Activated naive CD8-positive, alpha-beta T cell treated with anti-CD3 and anti-CD28 coated beads for 36 hours (primary cell): ENCODE measurements at regions not wholly inside any gene's neighbourhood (a gene's known extent, or its start where the extent isn't known, plus 50 kb on each side); places are given as distances from the start of the nearest gene placed in this dataset.

ENCODE experiments used
- DNase-seq: peaks from one replicate; pipeline ENCODE4 v3.0.0; 2021
- H3K27ac Mint-ChIP-seq: one replicate; pipeline ENCODE4 v1.8.0; 2022; ENCODE audit warnings: mild to moderate bottlenecking, moderate library complexity, mixed read lengths
- H3K27me3 Mint-ChIP-seq: one replicate; pipeline ENCODE4 v1.8.0; 2022; ENCODE audit warnings: mild to moderate bottlenecking, mixed read lengths
- H3K36me3 Mint-ChIP-seq: one replicate; pipeline ENCODE4 v1.8.0; 2021; ENCODE audit warnings: mild to moderate bottlenecking, mixed read lengths
- H3K4me1 Mint-ChIP-seq: one replicate; pipeline ENCODE4 v1.8.0; 2021; ENCODE audit warnings: mixed read lengths
- H3K4me3 Mint-ChIP-seq: one replicate; pipeline ENCODE4 v1.8.0; 2022; ENCODE audit warnings: mild to moderate bottlenecking, moderate library complexity, mixed read lengths
- H3K9me3 Mint-ChIP-seq: one replicate; pipeline ENCODE4 v1.8.0; 2022; ENCODE audit warnings: mixed read lengths

DNA sequence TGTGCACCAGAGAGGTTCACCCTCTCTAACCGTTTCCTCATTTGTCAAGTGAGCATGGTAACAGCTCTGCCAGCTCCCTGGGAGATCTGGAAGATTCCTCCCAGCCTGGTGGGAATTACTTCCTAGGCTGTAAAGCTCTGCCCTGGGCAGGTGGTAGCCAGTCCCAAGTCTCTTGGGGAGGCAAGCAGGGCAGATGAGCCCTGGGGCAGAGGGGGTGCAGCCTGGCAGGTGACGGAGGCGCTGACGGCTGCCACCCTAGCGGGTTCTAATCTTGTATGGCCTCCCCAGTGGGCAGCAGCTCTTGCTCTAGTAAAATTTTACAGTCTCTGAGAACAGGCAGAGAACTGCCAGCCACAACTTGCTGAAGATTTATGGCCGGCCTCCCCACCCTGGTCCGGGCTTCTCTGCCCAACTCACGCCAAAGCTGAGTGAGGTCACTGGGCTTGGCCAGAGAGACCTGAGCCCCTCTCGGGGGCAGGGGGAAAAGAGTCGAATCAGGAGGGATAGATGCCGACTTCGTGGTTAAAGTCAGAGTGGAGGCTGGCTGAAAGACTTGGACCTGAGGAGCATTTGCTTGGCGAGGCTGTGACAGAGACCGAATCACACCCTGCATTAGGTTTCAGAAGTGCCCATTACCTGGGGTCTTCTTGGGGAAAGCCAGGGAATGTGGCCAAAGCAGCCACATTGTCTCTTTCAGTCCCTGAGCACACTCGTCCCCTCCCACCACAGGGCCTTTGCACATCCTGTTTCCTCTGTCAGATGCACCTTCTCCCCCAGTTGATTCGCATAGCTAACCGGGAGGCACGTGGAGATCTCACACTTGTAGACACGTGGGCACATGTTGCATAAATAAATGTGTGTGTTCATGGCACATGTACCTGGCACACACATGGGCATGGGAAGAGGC lies 188.2 kb downstream of the MN1 start:
- Mint-ChIP-seq H3K9me3 (no peaks in the 10 kb centered on the region), H3K27ac (no peak overlapping the region), H3K4me3 (no peak overlapping the region), H3K4me1 (no peaks in the 10 kb centered on the region), H3K36me3 (no peaks in the 10 kb centered on the region), H3K27me3 (peaks cover 45% of the 10 kb centered on the region)
- DNase-seq, result no peak

DNA sequence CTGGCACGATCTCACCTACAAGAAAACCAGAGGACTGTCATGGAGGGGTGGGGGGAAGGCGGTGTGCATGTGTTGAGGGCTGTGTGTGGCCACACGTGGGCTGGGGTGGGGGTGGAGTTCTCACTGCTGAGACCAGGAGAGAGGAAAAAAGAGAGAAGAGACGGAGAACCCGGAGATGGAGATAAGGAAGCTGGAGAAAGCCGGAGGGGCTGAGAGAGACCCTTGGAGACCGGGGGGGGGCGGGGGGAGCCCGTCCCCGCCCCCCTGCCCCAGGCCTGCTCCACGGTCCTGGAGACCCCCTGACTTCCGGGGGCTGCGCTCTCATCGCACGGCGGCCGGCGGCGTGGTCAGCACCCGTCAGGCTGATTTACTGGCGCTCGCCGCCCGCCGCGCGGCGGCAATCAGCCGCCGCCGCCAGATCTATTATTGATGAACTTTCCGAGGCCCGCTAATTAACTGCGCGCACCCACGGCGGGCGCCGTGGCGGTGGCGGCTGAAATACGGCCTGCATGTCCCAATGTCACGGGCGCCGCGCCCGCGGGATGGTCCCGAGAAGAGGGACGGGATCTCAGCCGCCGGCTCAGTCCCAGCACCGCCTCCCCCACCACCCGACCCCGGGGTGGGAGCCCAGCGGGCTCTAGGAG lies 187.4 kb downstream of the MN1 start:
- Mint-ChIP-seq H3K36me3 (no peaks in the 10 kb centered on the region), H3K4me1 (no peaks in the 10 kb centered on the region), H3K27ac (no peak overlapping the region), H3K27me3 (peaks cover 43% of the 10 kb centered on the region), H3K4me3 (no peak overlapping the region), H3K9me3 (no peaks in the 10 kb centered on the region)
- DNase-seq, result no peak

DNA sequence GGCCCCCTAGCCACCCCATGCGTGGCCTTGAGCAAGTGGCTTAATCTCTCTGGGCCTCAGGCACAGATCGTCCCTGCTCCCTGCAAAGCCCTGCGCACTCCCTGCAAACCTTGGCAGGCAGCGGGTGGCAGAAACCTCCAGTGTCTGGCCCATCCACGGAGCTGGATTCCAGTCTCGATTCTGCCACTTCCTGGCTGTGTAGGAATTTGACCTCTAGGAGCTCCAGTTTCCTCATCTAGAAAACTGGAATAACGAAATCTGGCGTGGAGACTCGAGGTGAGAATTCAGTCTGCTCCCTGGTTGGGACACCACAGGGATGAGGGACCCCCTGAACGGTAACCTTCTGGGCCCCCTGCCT lies 186.9 kb downstream of the MN1 start:
- Mint-ChIP-seq H3K4me3 (no peak overlapping the region), H3K27ac (no peak overlapping the region), H3K9me3 (no peaks in the 10 kb centered on the region), H3K36me3 (no peaks in the 10 kb centered on the region), H3K27me3 (peaks cover 43% of the 10 kb centered on the region), H3K4me1 (no peaks in the 10 kb centered on the region)
- DNase-seq, result no peak

DNA sequence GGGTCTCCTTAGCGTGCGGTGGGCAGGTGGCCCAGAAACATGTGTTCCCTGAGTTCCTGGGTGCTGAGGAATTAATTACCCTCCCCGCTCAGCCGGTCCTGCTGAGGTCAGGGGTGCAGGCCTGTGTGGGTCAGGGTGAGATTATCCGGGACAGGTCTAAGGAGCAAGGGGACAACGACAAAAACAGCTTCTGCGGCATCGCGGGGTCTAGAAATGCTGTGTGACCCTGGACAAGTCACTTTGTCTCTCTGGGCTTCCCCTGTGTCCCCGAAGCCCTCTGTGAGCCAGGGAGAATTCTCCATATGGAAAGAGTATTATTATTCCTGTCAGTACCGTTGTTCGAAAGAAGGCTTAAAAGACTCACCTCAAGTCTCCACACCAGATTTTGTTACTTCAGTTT lies 186.1 kb downstream of the MN1 start:
- H3K36me3 Mint-ChIP-seq, result no peaks in the 10 kb centered on the region
- no peak overlapping the region for H3K4me3 Mint-ChIP-seq
- DNase-seq, result no peak
- no peak overlapping the region for H3K27ac Mint-ChIP-seq
- peaks cover 43% of the 10 kb centered on the region for H3K27me3 Mint-ChIP-seq
- H3K4me1 Mint-ChIP-seq, result no peaks in the 10 kb centered on the region
- no peaks in the 10 kb centered on the region for H3K9me3 Mint-ChIP-seq

DNA sequence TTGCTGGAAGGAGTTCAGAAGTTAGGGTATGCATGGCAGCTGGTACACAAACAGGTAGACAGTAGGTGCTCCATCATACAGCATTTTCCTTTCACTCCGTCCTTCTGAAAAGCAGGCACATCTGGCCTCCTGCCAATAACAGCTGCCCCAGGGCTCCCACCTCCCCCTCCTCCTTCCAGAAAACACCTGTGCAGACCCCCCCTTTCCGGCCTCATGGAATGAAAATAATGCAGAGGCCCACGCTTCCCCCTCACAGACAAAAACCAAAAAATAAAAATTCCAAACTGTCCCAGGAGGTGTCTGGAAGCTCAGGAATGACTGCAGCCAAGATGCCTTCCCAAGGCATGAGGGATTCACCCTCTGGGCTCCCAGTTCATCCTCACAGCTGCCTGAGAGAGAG lies 185.5 kb downstream of the MN1 start:
- DNase-seq, result no peak
- no peak overlapping the region for H3K4me3 Mint-ChIP-seq
- peaks cover 43% of the 10 kb centered on the region for H3K27me3 Mint-ChIP-seq
- H3K9me3 Mint-ChIP-seq, result no peaks in the 10 kb centered on the region
- H3K4me1 Mint-ChIP-seq, result no peaks in the 10 kb centered on the region
- no peak overlapping the region for H3K27ac Mint-ChIP-seq
- H3K36me3 Mint-ChIP-seq, result no peaks in the 10 kb centered on the region

DNA sequence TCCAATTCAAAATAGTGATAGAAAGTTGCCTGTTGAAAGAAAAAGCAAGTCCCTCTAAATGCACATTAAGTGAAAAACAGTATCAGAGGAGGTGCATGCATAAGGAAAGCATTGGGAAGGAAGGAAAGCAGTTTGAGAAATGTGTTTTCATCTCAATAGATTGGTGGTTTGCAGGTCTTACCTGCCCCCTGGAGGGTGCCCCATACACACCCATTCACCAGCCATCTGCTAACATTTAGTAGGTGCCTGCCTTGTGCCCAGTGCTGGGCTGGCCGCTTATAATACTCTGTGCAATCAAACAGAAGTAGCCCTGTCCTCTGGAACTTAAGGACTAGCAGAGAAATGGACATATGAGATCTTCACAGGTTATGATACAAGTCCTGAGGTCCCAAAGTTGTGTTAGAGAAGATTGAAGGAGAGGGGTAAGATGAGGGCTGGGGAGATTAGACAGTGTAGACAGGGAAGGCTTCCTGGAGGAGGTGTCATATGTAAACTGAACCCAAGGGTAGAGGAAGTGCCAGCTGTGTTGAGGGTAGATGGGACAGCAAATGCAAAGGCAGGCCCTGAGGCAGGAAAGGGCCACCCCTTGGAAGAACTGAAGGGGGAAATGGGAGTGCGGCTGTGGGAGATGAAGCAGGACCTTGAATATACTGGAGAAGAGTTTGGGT lies 184.2 kb downstream of the MN1 start:
- no peak for DNase-seq
- Mint-ChIP-seq H3K27me3 (peaks cover 36% of the 10 kb centered on the region), H3K27ac (no peak overlapping the region), H3K4me3 (no peak overlapping the region), H3K9me3 (no peaks in the 10 kb centered on the region), H3K36me3 (no peaks in the 10 kb centered on the region), H3K4me1 (no peaks in the 10 kb centered on the region)

DNA sequence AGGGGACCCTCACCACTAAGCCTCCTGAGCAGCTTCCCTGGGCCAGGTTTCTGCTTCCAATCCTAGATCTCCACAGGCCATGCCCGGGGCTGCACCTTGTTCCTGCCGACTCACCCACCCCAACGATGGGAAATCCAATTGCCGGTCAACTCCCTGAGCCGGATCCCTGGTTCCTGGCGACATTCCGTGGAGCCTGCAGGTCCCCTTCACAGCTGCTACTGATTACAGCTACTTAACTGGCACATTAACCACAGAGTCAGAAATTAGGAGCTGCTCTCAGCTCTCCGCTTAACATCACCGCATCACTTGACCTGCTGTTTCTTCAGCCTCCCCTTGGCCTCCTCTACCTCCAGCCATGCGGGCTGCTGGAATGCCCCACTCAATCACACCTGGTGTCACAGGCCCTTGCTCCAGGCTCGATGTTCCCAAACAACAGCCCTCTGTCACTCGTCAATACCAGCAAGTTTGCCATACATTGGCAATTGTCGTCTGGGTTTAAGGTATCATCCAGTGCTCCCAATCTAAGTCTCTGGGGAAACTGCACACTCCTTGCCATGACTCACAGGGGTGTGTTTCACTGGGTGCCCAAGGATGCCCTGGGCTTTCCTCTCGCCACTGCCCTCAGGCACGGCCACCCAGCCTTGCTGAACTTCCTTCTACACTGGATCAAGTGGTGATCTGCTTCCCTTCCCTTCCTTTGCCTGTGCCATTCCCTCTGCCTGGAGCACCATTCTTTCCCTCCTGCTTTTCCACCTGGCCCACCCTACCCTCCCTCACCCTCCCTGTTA lies 181.0 kb downstream of the MN1 start:
- H3K27me3 Mint-ChIP-seq, result peaks cover 7% of the 10 kb centered on the region
- no peaks in the 10 kb centered on the region for H3K4me1 Mint-ChIP-seq
- no peaks in the 10 kb centered on the region for H3K36me3 Mint-ChIP-seq
- no peak overlapping the region for H3K27ac Mint-ChIP-seq
- H3K9me3 Mint-ChIP-seq, result no peaks in the 10 kb centered on the region
- no peak for DNase-seq
- no peak overlapping the region for H3K4me3 Mint-ChIP-seq

DNA sequence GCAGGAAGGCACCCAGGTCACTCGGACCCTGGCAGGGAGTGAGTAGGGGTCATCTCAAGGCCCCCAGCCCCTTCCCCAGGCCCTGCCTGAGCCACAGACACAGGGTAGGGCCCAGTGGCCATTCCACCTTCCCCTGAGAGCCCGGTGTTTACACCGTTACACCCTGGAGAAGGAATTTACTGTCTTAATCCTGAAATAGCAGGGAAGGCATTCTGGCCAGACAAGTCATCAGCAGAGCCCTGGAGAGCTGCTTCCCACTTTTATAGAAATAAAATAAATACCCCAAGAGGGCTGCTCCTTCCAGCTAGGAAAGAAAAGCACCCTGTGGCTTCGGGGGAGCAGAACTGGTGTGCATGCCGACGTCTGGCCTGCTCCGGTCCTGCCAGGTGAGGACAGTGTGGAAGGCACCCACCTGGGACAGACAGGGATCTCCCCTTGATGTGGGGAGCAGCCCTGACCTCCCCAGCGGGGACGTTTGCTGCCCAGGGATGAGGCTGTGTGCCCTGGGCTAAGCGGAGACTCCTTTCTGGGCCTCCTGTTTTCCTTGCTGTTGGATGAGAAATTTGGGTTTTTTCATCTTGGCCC lies 180.0 kb downstream of the MN1 start:
- Mint-ChIP-seq H3K27me3 (no peaks in the 10 kb centered on the region), H3K4me1 (no peaks in the 10 kb centered on the region), H3K36me3 (no peaks in the 10 kb centered on the region), H3K27ac (no peak overlapping the region), H3K4me3 (no peak overlapping the region), H3K9me3 (no peaks in the 10 kb centered on the region)
- DNase-seq, result no peak

DNA sequence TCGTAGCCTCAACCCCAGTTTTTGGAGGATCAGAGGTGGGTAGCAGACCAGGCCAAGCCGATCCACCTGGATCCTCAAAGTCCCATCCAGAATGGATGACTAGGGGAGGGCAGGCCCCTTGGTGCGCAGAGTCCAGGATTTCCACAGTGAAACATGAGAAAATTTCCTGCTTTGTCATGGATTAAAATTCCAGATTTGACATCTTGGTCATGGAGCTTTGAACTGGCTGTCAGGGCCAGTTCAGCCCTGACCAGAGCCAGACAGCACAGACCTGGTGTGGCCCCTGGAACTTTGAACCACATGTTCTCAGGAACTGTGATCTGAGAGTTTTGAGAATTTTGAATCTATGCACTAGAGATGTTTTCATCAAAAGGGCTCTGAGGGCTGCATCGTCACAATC lies 177.5 kb downstream of the MN1 start:
- H3K9me3 Mint-ChIP-seq, result no peaks in the 10 kb centered on the region
- no peak for DNase-seq
- H3K27ac Mint-ChIP-seq, result no peak overlapping the region
- no peaks in the 10 kb centered on the region for H3K36me3 Mint-ChIP-seq
- no peak overlapping the region for H3K4me3 Mint-ChIP-seq
- H3K4me1 Mint-ChIP-seq, result no peaks in the 10 kb centered on the region
- no peaks in the 10 kb centered on the region for H3K27me3 Mint-ChIP-seq

DNA sequence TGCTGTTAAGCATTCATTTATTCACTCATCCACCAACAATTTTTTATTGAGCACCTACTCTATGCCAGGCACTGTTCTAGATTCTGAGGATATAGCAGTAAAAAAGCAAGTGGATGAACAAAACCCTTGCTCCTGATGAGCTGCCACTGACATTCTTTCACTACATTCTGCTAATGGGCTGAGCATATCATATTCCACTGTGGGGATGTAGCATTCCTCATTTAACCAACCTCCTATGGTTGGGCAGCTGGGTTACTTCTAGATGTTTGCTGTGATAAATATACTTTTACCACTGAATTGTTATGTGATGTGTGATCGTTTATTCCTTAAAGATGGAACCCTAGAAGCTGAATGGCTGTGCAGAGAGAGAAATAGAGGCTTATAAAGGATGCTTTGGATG lies 176.9 kb downstream of the MN1 start:
- H3K27me3 Mint-ChIP-seq, result no peaks in the 10 kb centered on the region
- H3K27ac Mint-ChIP-seq, result no peak overlapping the region
- H3K4me1 Mint-ChIP-seq, result no peaks in the 10 kb centered on the region
- DNase-seq, result no peak
- no peaks in the 10 kb centered on the region for H3K9me3 Mint-ChIP-seq
- H3K36me3 Mint-ChIP-seq, result no peaks in the 10 kb centered on the region
- H3K4me3 Mint-ChIP-seq, result no peak overlapping the region

DNA sequence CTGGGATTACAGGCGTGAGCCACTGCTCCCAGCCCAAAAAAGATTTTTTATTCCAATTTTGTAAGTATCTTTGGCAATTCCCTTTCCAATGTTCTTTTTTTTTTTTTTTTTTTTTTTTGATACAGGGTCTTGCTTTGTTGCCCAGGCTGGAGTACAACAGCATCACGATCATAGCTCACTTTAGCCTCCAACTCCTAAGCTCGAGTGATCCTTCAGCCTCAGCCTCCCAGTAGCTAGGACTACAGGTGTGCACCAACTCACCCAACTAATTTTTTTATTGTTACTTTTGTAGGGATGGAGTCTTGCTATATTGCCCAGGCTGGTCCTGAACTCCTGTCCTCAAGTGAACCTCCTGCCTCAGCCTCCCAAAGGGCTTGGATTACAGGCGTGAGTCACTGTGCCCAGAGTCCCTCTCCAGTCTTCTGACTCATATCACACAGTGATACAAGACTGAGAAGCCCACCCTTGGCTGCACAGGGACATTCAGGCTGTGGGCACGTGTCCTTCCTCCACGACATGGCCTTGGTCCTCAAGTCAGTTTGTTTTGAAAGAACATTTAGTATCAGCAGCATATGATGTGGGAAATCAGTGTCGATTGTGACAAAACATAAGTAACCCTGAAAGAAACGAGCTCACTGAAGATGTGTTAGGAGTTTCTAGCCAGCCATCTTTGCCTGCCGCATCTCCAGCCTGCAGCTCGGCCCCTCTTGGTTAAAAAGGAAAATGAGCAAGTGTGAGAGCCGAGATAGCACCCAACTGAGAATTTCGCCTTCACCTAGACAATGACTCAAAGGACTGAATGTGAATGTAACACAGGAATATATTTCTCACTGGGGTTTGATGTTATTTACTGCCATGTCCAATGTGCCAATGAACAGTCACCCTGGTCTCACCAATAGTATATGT lies 175.5 kb downstream of the MN1 start:
- Mint-ChIP-seq H3K9me3 (no peaks in the 10 kb centered on the region), H3K36me3 (no peaks in the 10 kb centered on the region), H3K4me3 (no peak overlapping the region), H3K4me1 (no peaks in the 10 kb centered on the region), H3K27me3 (no peaks in the 10 kb centered on the region), H3K27ac (no peak overlapping the region)
- no peak for DNase-seq

DNA sequence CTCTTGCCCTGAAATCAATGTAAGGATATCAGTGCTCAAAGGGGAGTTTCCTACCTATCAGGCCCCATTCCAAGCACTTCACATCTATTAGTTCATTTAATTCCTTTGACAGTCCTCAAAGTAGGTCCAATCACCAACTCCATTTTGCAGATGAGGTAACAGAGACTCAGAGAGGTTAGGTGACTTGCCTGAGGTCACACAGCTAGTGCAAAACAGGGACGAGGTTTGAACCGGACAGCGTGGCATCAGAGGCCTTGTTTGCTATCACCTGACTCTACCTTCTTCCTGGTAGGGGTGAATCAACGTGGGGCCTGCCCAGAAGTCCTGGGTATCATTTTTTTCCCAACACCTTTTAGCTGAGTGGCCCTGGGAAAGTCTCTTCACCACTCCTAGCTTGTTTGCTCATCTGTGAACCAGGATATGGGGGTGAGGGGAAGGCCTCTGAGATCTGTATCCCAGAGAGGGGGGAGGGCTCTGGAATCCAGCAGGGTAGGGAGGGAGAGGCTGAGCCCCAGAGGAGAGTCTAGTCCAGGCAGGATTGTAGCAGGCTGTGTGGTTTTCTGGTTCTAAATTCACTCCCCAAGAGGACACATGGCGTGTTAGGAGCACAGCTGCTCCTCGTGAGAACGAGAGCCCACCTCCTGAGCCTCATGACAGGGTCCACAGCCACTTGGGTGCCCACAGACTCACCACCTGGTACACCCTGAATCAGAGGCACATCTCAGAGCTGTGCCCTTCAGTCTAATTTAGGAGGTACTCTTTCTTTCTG lies 174.7 kb downstream of the MN1 start:
- no peaks in the 10 kb centered on the region for H3K4me1 Mint-ChIP-seq
- H3K27ac Mint-ChIP-seq, result no peak overlapping the region
- H3K36me3 Mint-ChIP-seq, result no peaks in the 10 kb centered on the region
- DNase-seq, result no peak
- H3K4me3 Mint-ChIP-seq, result no peak overlapping the region
- no peaks in the 10 kb centered on the region for H3K27me3 Mint-ChIP-seq
- no peaks in the 10 kb centered on the region for H3K9me3 Mint-ChIP-seq

DNA sequence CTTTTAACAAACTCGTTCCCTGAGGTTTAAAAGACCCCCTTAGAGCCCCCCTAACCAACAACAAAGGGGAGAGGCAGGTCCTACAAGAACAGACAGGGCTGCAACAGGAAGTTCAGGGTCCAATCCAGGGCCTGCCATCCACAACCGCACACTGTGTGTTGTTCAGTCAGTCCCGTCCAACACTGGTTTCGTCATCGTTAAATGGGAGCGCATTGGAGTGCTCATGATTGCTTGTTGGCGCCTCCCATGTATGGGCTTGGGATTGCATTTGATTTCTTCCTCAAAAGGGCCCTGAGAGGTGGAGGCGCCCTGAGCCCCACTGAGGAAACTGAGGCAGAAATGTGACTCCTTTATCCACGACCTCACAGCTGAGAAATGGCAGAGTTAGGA lies 174.1 kb downstream of the MN1 start:
- H3K36me3 Mint-ChIP-seq, result no peaks in the 10 kb centered on the region
- no peaks in the 10 kb centered on the region for H3K9me3 Mint-ChIP-seq
- no peak for DNase-seq
- no peak overlapping the region for H3K4me3 Mint-ChIP-seq
- no peak overlapping the region for H3K27ac Mint-ChIP-seq
- no peaks in the 10 kb centered on the region for H3K27me3 Mint-ChIP-seq
- H3K4me1 Mint-ChIP-seq, result no peaks in the 10 kb centered on the region
